ENCODE measurements at regions not wholly inside any gene's neighbourhood (a gene's known extent, or its start where the extent isn't known, plus 50 kb on each side); places are given as distances from the start of the nearest gene placed in this dataset.
A peak's percentile ranks its signal among the peaks of the same experiment; 100 is the strongest.

DNA sequence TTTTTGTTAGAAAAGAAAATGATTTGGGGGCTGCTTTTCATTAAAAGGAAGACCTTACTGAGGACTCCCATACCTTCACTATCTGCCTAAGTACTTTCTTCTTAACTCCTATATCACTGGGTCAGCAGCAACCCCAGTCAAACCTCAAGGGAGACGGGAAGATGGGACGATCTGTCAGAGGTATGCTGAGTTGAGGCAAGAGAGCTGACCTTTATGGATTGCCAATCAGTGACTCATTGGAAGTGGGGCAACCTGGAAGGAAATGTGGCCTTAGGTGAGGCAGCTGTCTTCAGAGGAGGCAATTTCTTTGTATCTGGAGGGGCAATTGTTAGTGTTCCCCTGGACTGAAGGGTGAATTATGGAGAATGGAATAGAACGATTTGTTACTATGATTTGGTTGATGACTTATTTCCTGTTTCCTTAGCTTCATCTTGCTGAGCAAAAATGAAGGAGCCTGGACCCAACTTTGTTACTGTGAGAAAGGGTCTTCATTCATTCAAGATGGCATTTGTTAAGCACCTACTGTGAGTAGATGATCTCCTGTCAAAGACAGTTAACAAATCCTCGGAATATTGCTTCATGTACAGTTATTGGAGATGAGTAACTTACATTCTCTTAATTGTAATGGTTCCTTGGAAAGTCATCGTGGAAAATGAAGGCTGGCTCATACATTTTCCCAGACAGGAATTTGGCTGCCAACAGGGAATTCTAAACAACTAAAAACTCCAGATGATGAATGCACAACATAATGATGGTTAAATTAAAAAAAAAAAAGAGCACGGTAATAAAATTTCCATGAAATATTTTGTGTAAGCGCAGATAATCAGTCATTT is 134.7 kb upstream of the KCNJ15 start:
- H3K4me3 ChIP-seq (ENCODE audit: low read depth, low read length): no peak overlapping the region
- H3K36me3 ChIP-seq (ENCODE audit: control insufficient read depth in 2 of 2, insufficient read depth in 1 of 2, low read length in 2 of 2): no peaks in the 10 kb centered on the region
- H3K27ac ChIP-seq (ENCODE audit: extremely low read depth, low read depth, low read length): no peak overlapping the region
- ChIA-PET CTCF (interaction anchor here (0.8 to 1.3 kb wide), 2 partner anchors 16 to 410 kb away, joined by 4 to 5 read pairs; no protein-coding TSS in a partner anchor), POLR2A (interaction anchor here (0.7 kb wide), 1 partner anchor 14 kb away, joined by 3 read pairs; no protein-coding TSS in a partner anchor)
- no peaks in the 10 kb centered on the region for H3K4me1 ChIP-seq (ENCODE audit: control insufficient read depth, insufficient read depth, low read length)
- TF ChIP-seq PRDM10 (tag by site-specific recombination; IDR thresholded peaks at IDR 0.05) (no peak), ZNF660 (tag by site-specific recombination; IDR thresholded peaks at IDR 0.05) (no peak), EGR2 (tag by site-specific recombination; IDR thresholded peaks at IDR 0.05; ENCODE audit: low read depth) (no peak), YY2 (tag by site-specific recombination; IDR thresholded peaks at IDR 0.05) (no peak), ZNF184 (tag by site-specific recombination; IDR thresholded peaks at IDR 0.05) (no peak), ZNF114 (tag by site-specific recombination; IDR thresholded peaks at IDR 0.05) (no peak), ZNF626 (tag by site-specific recombination; IDR thresholded peaks at IDR 0.05) (no peak), SETDB1 (IDR thresholded peaks at IDR 0.05; ENCODE audit: insufficient read length, low read length) (no peak)
- TF ChIP-seq, protein P1, sequence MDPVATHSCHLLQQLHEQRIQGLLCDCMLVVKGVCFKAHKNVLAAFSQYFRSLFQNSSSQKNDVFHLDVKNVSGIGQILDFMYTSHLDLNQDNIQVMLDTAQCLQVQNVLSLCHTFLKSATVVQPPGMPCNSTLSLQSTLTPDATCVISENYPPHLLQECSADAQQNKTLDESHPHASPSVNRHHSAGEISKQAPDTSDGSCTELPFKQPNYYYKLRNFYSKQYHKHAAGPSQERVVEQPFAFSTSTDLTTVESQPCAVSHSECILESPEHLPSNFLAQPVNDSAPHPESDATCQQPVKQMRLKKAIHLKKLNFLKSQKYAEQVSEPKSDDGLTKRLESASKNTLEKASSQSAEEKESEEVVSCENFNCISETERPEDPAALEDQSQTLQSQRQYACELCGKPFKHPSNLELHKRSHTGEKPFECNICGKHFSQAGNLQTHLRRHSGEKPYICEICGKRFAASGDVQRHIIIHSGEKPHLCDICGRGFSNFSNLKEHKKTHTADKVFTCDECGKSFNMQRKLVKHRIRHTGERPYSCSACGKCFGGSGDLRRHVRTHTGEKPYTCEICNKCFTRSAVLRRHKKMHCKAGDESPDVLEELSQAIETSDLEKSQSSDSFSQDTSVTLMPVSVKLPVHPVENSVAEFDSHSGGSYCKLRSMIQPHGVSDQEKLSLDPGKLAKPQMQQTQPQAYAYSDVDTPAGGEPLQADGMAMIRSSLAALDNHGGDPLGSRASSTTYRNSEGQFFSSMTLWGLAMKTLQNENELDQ (tag by site-specific recombination; IDR thresholded peaks at IDR 0.05; ENCODE audit: low read depth): no peak
- no peaks in the 10 kb centered on the region for H3K9me3 ChIP-seq (ENCODE audit: control insufficient read depth, insufficient read depth, low read depth, low read length)

GRCh38 chr21:38123626-38124025 is 133.2 kb upstream of the KCNJ15 start:
- TF ChIP-seq ZNF350 (tag by site-specific recombination; IDR thresholded peaks at IDR 0.05) (no peak), ZNF585B (tag by site-specific recombination; IDR thresholded peaks at IDR 0.05) (0 out of 2 replicates have a peak, but pooled peaks have one; percentile 40)
- H3K4me1 ChIP-seq (ENCODE audit: control insufficient read depth, insufficient read depth, low read length): no peaks in the 10 kb centered on the region
- CTCF ChIA-PET: interaction anchor here (0.6 to 2.1 kb wide), 8 partner anchors 13 to 423 kb away, joined by 3 to 8 read pairs (median 6); no protein-coding TSS in a partner anchor
- H3K9me3 ChIP-seq (ENCODE audit: control insufficient read depth, insufficient read depth, low read depth, low read length): no peaks in the 10 kb centered on the region
- POLR2A ChIA-PET: no interaction called here
- no peak overlapping the region for H3K27ac ChIP-seq (ENCODE audit: extremely low read depth, low read depth, low read length)
- no peak overlapping the region for H3K4me3 ChIP-seq (ENCODE audit: low read depth, low read length)
- H3K36me3 ChIP-seq (ENCODE audit: control insufficient read depth in 2 of 2, insufficient read depth in 1 of 2, low read length in 2 of 2): no peaks in the 10 kb centered on the region

DNA sequence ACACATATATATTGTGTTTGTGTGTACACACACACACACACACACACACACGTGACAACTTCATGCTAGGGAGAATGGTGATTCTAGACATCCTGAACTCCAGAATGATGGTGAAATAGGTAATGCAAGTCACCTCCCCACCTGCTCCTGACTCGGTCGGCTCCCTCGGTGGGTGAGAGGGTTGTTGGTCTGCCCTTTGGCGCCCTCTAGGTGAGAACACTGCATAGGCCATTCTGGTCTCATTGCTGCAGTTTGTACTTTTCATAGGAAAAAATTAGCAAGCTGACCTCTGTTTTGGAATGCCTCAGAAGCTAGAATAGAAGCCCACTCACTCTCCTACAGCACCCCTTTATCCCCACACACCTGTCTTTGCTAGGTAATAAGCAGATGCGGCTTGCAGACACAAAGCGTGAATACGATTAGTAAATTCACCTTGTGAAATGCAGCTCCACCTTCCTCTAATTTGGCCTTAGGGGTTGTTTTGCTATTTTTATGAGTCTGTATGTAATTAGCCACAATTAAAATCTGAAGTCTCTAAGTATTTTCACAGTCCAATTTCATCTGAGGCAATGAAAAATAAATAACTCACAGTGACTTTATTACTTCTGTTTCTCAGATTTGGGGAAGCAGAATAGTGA is 130.0 kb upstream of the KCNJ15 start:
- H3K9me3 ChIP-seq (ENCODE audit: control insufficient read depth, insufficient read depth, low read depth, low read length): no peaks in the 10 kb centered on the region
- H3K4me3 ChIP-seq (ENCODE audit: low read depth, low read length): no peak overlapping the region
- ChIA-PET POLR2A (no interaction called here), CTCF (interaction anchor here (0.6 to 3.2 kb wide), 56 partner anchors 9 to 1535 kb away, joined by 3 to 38 read pairs (median 4); no protein-coding TSS in a partner anchor)
- H3K27ac ChIP-seq (ENCODE audit: extremely low read depth, low read depth, low read length): no peak overlapping the region
- no peaks in the 10 kb centered on the region for H3K36me3 ChIP-seq (ENCODE audit: control insufficient read depth in 2 of 2, insufficient read depth in 1 of 2, low read length in 2 of 2)
- H3K4me1 ChIP-seq (ENCODE audit: control insufficient read depth, insufficient read depth, low read length): no peaks in the 10 kb centered on the region
- TF ChIP-seq ZNF654 (tag by site-specific recombination; IDR thresholded peaks at IDR 0.05; ENCODE audit: low read depth) (peak; percentile 54), IKZF3 (tag by site-specific recombination; IDR thresholded peaks at IDR 0.05) (no peak), ZNF777 (tag by site-specific recombination; IDR thresholded peaks at IDR 0.05; ENCODE audit: borderline replicate concordance) (no peak), ZNF138 (tag by site-specific recombination; IDR thresholded peaks at IDR 0.05; ENCODE audit: borderline replicate concordance) (no peak), ZBTB1 (tag by site-specific recombination; IDR thresholded peaks at IDR 0.05) (no peak), PRDM1 (tag by site-specific recombination; IDR thresholded peaks at IDR 0.05) (no peak), ZNF792 (tag by site-specific recombination; IDR thresholded peaks at IDR 0.05) (no peak), ZBTB17 (tag by site-specific recombination; IDR thresholded peaks at IDR 0.05) (0 out of 2 replicates have a peak, but pooled peaks have one; percentile 33)
- TF ChIP-seq, protein P2, sequence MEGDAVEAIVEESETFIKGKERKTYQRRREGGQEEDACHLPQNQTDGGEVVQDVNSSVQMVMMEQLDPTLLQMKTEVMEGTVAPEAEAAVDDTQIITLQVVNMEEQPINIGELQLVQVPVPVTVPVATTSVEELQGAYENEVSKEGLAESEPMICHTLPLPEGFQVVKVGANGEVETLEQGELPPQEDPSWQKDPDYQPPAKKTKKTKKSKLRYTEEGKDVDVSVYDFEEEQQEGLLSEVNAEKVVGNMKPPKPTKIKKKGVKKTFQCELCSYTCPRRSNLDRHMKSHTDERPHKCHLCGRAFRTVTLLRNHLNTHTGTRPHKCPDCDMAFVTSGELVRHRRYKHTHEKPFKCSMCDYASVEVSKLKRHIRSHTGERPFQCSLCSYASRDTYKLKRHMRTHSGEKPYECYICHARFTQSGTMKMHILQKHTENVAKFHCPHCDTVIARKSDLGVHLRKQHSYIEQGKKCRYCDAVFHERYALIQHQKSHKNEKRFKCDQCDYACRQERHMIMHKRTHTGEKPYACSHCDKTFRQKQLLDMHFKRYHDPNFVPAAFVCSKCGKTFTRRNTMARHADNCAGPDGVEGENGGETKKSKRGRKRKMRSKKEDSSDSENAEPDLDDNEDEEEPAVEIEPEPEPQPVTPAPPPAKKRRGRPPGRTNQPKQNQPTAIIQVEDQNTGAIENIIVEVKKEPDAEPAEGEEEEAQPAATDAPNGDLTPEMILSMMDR (tag by site-specific recombination; IDR thresholded peaks at IDR 0.05): peak; percentile 68
- TF ChIP-seq, protein P3, sequence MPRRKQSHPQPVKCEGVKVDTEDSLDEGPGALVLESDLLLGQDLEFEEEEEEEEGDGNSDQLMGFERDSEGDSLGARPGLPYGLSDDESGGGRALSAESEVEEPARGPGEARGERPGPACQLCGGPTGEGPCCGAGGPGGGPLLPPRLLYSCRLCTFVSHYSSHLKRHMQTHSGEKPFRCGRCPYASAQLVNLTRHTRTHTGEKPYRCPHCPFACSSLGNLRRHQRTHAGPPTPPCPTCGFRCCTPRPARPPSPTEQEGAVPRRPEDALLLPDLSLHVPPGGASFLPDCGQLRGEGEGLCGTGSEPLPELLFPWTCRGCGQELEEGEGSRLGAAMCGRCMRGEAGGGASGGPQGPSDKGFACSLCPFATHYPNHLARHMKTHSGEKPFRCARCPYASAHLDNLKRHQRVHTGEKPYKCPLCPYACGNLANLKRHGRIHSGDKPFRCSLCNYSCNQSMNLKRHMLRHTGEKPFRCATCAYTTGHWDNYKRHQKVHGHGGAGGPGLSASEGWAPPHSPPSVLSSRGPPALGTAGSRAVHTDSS (tag by site-specific recombination; IDR thresholded peaks at IDR 0.05): no peak
